ENCODE measurements at regions not wholly inside any gene's neighbourhood (a gene's known extent, or its start where the extent isn't known, plus 50 kb on each side); places are given as distances from the start of the nearest gene placed in this dataset.

GRCh38 chr9:11457825-11458790 is 845.3 kb upstream of the PTPRD start:
- 37 to 53% methylated on average over 6 of the region's 6 CpGs for WGBS, 2 donors
- ATAC-seq (ENCODE audit: insufficient read depth, low FRiP score) (peak; percentile 34), DNase-seq (peak in 2 of 3 donors; percentile 6 to 25)
- Histone ChIP-seq H3K36me3 (ENCODE audit: control insufficient read depth in 4 of 4, insufficient read depth in 4 of 4, low read length in 4 of 4) (no peaks in the 10 kb centered on the region), H3K27me3 (ENCODE audit: control insufficient read depth in 3 of 3, insufficient read depth in 3 of 3, low read length in 2 of 3) (no peaks in the 10 kb centered on the region), H3K4me1 (ENCODE audit: control insufficient read depth in 5 of 5, insufficient read depth in 5 of 5, low read length in 5 of 5) (peaks cover 0 to 5% (median 0%) of the 10 kb centered on the region in 5 donors), H3K27ac (ENCODE audit: low read depth in 1 of 2, low read length in 1 of 2) (no peak overlapping the region), H3K9ac (ENCODE audit: insufficient read depth in 1 of 2, low read length in 2 of 2) (no peak overlapping the region), H3K9me3 (ENCODE audit: control insufficient read depth in 4 of 4, insufficient read depth in 3 of 4, low read length in 3 of 4) (no peaks in the 10 kb centered on the region), H3K4me3 (no peak overlapping the region)
- TF ChIP-seq, protein P1, sequence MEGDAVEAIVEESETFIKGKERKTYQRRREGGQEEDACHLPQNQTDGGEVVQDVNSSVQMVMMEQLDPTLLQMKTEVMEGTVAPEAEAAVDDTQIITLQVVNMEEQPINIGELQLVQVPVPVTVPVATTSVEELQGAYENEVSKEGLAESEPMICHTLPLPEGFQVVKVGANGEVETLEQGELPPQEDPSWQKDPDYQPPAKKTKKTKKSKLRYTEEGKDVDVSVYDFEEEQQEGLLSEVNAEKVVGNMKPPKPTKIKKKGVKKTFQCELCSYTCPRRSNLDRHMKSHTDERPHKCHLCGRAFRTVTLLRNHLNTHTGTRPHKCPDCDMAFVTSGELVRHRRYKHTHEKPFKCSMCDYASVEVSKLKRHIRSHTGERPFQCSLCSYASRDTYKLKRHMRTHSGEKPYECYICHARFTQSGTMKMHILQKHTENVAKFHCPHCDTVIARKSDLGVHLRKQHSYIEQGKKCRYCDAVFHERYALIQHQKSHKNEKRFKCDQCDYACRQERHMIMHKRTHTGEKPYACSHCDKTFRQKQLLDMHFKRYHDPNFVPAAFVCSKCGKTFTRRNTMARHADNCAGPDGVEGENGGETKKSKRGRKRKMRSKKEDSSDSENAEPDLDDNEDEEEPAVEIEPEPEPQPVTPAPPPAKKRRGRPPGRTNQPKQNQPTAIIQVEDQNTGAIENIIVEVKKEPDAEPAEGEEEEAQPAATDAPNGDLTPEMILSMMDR (IDR thresholded peaks at IDR 0.05; ENCODE audit: control extremely low read depth, extremely low read depth): no peak

GRCh38 chr9:11469745-11470144 is 856.9 kb upstream of the PTPRD start:
- peaks cover 0 to 10% (median 2%) of the 10 kb centered on the region in 4 donors for H3K9me3 ChIP-seq (ENCODE audit: control insufficient read depth in 4 of 4, insufficient read depth in 3 of 4, low read length in 3 of 4)
- 86 to 90% methylated on average over 1 of the region's 1 CpG for WGBS, 2 donors
- no peak for DNase-seq
- no peak overlapping the region for H3K4me3 ChIP-seq
- no peaks in the 10 kb centered on the region for H3K36me3 ChIP-seq (ENCODE audit: control insufficient read depth in 4 of 4, insufficient read depth in 4 of 4, low read length in 4 of 4)
- H3K4me1 ChIP-seq (ENCODE audit: control insufficient read depth in 5 of 5, insufficient read depth in 5 of 5, low read length in 5 of 5): no peaks in the 10 kb centered on the region
- ATAC-seq (ENCODE audit: insufficient read depth, low FRiP score): no peak
- TF ChIP-seq, protein P1 (IDR thresholded peaks at IDR 0.05; ENCODE audit: control extremely low read depth, extremely low read depth): no peak
- H3K27ac ChIP-seq (ENCODE audit: low read depth in 1 of 2, low read length in 1 of 2): no peak overlapping the region
- H3K9ac ChIP-seq (ENCODE audit: insufficient read depth in 1 of 2, low read length in 2 of 2): no peak overlapping the region
- no peaks in the 10 kb centered on the region for H3K27me3 ChIP-seq (ENCODE audit: control insufficient read depth in 3 of 3, insufficient read depth in 3 of 3, low read length in 2 of 3)

DNA sequence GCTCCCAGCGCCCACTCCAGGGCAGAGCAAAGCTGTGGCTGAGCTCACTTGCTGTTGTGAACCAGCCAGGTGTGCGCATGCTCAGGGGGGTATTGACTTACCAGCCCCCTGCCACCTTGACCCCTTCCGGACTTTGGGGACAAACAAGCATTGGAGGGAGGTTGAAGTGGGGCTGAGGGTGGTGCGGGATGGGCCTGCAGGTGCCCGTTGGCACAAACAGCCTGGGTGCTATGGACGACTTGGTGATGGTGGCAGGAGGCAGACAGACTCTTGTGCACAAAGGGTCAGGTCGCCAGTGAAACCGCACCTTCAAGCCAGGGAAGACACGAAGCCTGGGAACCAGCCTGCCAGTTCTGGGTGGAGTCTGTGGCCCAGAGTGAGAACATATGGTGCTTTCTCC is 858.5 kb upstream of the PTPRD start:
- no peak overlapping the region for H3K9ac ChIP-seq (ENCODE audit: insufficient read depth in 1 of 2, low read length in 2 of 2)
- 86 to 92% methylated on average over 9 of the region's 9 CpGs for WGBS, 2 donors
- no peaks in the 10 kb centered on the region for H3K4me1 ChIP-seq (ENCODE audit: control insufficient read depth in 5 of 5, insufficient read depth in 5 of 5, low read length in 5 of 5)
- no peak for DNase-seq
- H3K27me3 ChIP-seq (ENCODE audit: control insufficient read depth in 3 of 3, insufficient read depth in 3 of 3, low read length in 2 of 3): no peaks in the 10 kb centered on the region
- H3K27ac ChIP-seq (ENCODE audit: low read depth in 1 of 2, low read length in 1 of 2): no peak overlapping the region
- ATAC-seq (ENCODE audit: insufficient read depth, low FRiP score): no peak
- H3K4me3 ChIP-seq: no peak overlapping the region
- H3K36me3 ChIP-seq (ENCODE audit: control insufficient read depth in 4 of 4, insufficient read depth in 4 of 4, low read length in 4 of 4): no peaks in the 10 kb centered on the region
- TF ChIP-seq, protein P1 (IDR thresholded peaks at IDR 0.05; ENCODE audit: control extremely low read depth, extremely low read depth): no peak
- H3K9me3 ChIP-seq (ENCODE audit: control insufficient read depth in 4 of 4, insufficient read depth in 3 of 4, low read length in 3 of 4): peaks cover 0 to 10% (median 0%) of the 10 kb centered on the region in 4 donors

Measured in lung (tissue), 11 donors.